Stimulated activated CD4-positive, alpha-beta T cell treated with anti-CD3 and anti-CD28 coated beads, Interleukin-4, amount 100 ng/mL, for 4 hours (primary cell): ENCODE measurements at regions not wholly inside any gene's neighbourhood (a gene's known extent, or its start where the extent isn't known, plus 50 kb on each side); places are given as distances from the start of the nearest gene placed in this dataset.

Experiments used
- DNase-seq, 2 experiments: peaks; one replicate each; pipeline ENCODE4 v3.0.0-alpha.2; 2020

GRCh38 chr3:72144773-72145505 lies 360.0 kb upstream of the PROK2 start:
- no peak for DNase-seq

GRCh38 chr3:72143966-72144717 lies 359.2 kb upstream of the PROK2 start:
- no peak for DNase-seq

- no peak for DNase-seq
Measured at GRCh38 chr3:72143322-72143721, 358.4 kb upstream of the PROK2 start.

- no peak for DNase-seq
Measured at GRCh38 chr3:72142028-72142427, 357.1 kb upstream of the PROK2 start.

GRCh38 chr3:72141264-72141663 lies 356.3 kb upstream of the PROK2 start:
- no peak for DNase-seq

- no peak for DNase-seq
Measured at GRCh38 chr3:72139316-72139715, 354.4 kb upstream of the PROK2 start.

GRCh38 chr3:72137865-72138861 lies 353.2 kb upstream of the PROK2 start:
- peak in 1 of 2 experiments; percentile 16 for DNase-seq

- DNase-seq: no peak
Measured at GRCh38 chr3:72135636-72136035, 350.7 kb upstream of the PROK2 start.

- DNase-seq: no peak
Measured at GRCh38 chr3:72134989-72135451, 350.1 kb upstream of the PROK2 start.

- DNase-seq: no peak
Measured at GRCh38 chr3:72133329-72134011, 348.5 kb upstream of the PROK2 start.

GRCh38 chr3:72131899-72132298 lies 347.0 kb upstream of the PROK2 start:
- no peak for DNase-seq

GRCh38 chr3:72130565-72130964 lies 345.6 kb upstream of the PROK2 start:
- DNase-seq: no peak

GRCh38 chr3:72129501-72130094 lies 344.6 kb upstream of the PROK2 start:
- DNase-seq: no peak

- DNase-seq: no peak
Measured at GRCh38 chr3:72128921-72129320, 344.0 kb upstream of the PROK2 start.

GRCh38 chr3:72127844-72128243 lies 342.9 kb upstream of the PROK2 start:
- DNase-seq: no peak

- DNase-seq: no peak
Measured at GRCh38 chr3:72127224-72127612, 342.3 kb upstream of the PROK2 start.

GRCh38 chr3:72126441-72127223 lies 341.7 kb upstream of the PROK2 start:
- DNase-seq: no peak

- no peak for DNase-seq
Measured at GRCh38 chr3:72123908-72124441, 339.0 kb upstream of the PROK2 start.

GRCh38 chr3:72120806-72121778 lies 336.1 kb upstream of the PROK2 start:
- DNase-seq: no peak

GRCh38 chr3:72120039-72120438 lies 335.1 kb upstream of the PROK2 start:
- DNase-seq: no peak
